ENCODE measurements at regions not wholly inside any gene's neighbourhood (a gene's known extent, or its start where the extent isn't known, plus 50 kb on each side); places are given as distances from the start of the nearest gene placed in this dataset.

- no peak overlapping the region for H3K27ac ChIP-seq
- H3K9me3 ChIP-seq: no peaks in the 10 kb centered on the region
- intact Hi-C loops (cut with DNase I): no loop called here
- H3K27me3 ChIP-seq: no peaks in the 10 kb centered on the region
- WGBS, 2 donors: 82 to 85% methylated on average over 7 of the region's 7 CpGs
- no peak overlapping the region for H3K4me3 ChIP-seq (replicated peaks in 1 of 3)
- no peak for TF ChIP-seq POLR2A (IDR thresholded peaks at IDR 0.05)
- TF ChIP-seq CTCF (IDR thresholded peaks at IDR 0.05): no peak
- DNase-seq: no peak
- no peaks in the 10 kb centered on the region for H3K36me3 ChIP-seq
- H3K4me1 ChIP-seq: no peaks in the 10 kb centered on the region
Observed at GRCh38 chr1:220455559-220455958, 72.4 kb upstream of the MARK1 start.

- Histone ChIP-seq H3K36me3 (no peaks in the 10 kb centered on the region), H3K4me1 (no peaks in the 10 kb centered on the region), H3K27ac (no peak overlapping the region), H3K9me3 (no peaks in the 10 kb centered on the region), H3K4me3 (replicated peaks in 1 of 3) (no peak overlapping the region), H3K27me3 (no peaks in the 10 kb centered on the region)
- no peak for DNase-seq
- TF ChIP-seq CTCF (IDR thresholded peaks at IDR 0.05): peak in 3 of 6 experiments; percentile 8 to 25 (median 11)
- TF ChIP-seq POLR2A (IDR thresholded peaks at IDR 0.05): no peak
- 90 to 91% methylated on average over 3 of the region's 3 CpGs for WGBS, 2 donors
- intact Hi-C loops (cut with DNase I): no loop called here
Observed at GRCh38 chr1:220454155-220454777, 73.7 kb upstream of the MARK1 start.

GRCh38 chr1:220453371-220453770 lies 74.6 kb upstream of the MARK1 start:
- Histone ChIP-seq H3K27me3 (no peaks in the 10 kb centered on the region), H3K9me3 (no peaks in the 10 kb centered on the region), H3K27ac (no peak overlapping the region), H3K4me3 (replicated peaks in 1 of 3) (no peak overlapping the region), H3K36me3 (no peaks in the 10 kb centered on the region), H3K4me1 (no peaks in the 10 kb centered on the region)
- intact Hi-C loops (cut with DNase I): no loop called here
- 83 to 88% methylated on average over 2 of the region's 2 CpGs for WGBS, 2 donors
- DNase-seq: no peak
- TF ChIP-seq CTCF (IDR thresholded peaks at IDR 0.05) (no peak), POLR2A (IDR thresholded peaks at IDR 0.05) (no peak)

- Histone ChIP-seq H3K27me3 (no peaks in the 10 kb centered on the region), H3K9me3 (no peaks in the 10 kb centered on the region), H3K27ac (no peak overlapping the region), H3K36me3 (no peaks in the 10 kb centered on the region), H3K4me3 (replicated peaks in 1 of 3) (no peak overlapping the region), H3K4me1 (no peaks in the 10 kb centered on the region)
- no peak for DNase-seq
- WGBS, 2 donors: 30 to 32% methylated on average over 4 of the region's 4 CpGs
- TF ChIP-seq CTCF (IDR thresholded peaks at IDR 0.05) (no peak), POLR2A (IDR thresholded peaks at IDR 0.05) (no peak)
- intact Hi-C loops (cut with DNase I): no loop called here
Observed at GRCh38 chr1:220451532-220451931, 76.4 kb upstream of the MARK1 start.

- Histone ChIP-seq H3K36me3 (no peaks in the 10 kb centered on the region), H3K27ac (no peak overlapping the region), H3K4me1 (no peaks in the 10 kb centered on the region), H3K4me3 (replicated peaks in 1 of 3) (no peak overlapping the region), H3K27me3 (no peaks in the 10 kb centered on the region), H3K9me3 (no peaks in the 10 kb centered on the region)
- intact Hi-C loops (cut with DNase I): no loop called here
- 81 to 94% methylated on average over 2 of the region's 2 CpGs for WGBS, 2 donors
- no peak for DNase-seq
- TF ChIP-seq CTCF (IDR thresholded peaks at IDR 0.05): no peak
- TF ChIP-seq POLR2A (IDR thresholded peaks at IDR 0.05): no peak
Observed at GRCh38 chr1:220450927-220451326, 77.0 kb upstream of the MARK1 start.

All from thyroid gland (tissue), 4 donors.